GM19468 (cell line): ENCODE measurements at regions not wholly inside any gene's neighbourhood (a gene's known extent, or its start where the extent isn't known, plus 50 kb on each side); places are given as distances from the start of the nearest gene placed in this dataset.
"Not testable (repeated sequence)": the region's sequence is repeated elsewhere in the genome, so short reads cannot be mapped to it uniquely, and the experiment has no call there.

ENCODE experiments used
- ATAC-seq: cut with Tn5 transposase; IDR thresholded peaks from one replicate; pipeline ENCODE4 v1.9.1; 2021; ENCODE audit warnings: mild to moderate bottlenecking, moderate library complexity, moderate number of reproducible peaks; ENCODE audit not compliant: unreplicated experiment; ENCODE audit errors: extremely low read depth

DNA sequence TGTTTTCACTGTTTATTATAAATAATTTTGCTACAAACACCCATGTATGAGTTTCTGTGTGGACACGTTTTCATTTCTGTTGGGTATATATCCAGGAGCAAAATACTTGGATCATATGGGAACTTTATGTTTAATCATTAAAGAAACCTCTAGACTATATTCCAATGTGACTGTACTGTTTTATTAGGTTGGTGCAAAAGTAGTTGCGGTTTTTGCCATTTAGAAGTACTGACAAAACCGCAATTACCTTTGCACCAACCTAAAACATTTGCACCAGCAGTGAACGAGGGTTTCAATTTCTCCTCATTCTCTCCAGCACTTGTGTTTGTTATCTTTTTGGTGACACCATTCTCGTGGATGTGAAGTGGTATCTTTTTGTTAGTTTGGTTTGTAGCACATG, 565.0 kb downstream of the TRIML1 start:
- no peak for ATAC-seq

DNA sequence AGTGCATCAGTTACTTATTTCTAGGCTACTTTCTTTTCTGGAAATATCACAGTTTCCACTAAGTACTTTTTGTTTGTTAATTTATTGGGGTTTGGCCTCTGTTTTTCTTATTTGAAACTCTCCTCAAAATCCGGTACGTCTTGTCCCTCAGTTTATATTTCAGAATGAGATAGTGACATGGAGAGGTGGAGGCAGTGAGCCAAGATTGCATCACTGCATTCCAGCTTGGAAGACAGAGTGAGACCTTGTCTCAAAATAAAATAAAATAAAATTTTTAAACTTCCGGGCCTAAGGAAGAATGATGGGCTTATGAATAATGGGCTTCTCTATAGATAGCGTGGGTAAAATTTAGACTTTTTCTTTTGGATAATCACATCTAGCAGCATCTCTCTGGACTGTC, 567.8 kb downstream of the TRIML1 start:
- ATAC-seq, result no peak

DNA sequence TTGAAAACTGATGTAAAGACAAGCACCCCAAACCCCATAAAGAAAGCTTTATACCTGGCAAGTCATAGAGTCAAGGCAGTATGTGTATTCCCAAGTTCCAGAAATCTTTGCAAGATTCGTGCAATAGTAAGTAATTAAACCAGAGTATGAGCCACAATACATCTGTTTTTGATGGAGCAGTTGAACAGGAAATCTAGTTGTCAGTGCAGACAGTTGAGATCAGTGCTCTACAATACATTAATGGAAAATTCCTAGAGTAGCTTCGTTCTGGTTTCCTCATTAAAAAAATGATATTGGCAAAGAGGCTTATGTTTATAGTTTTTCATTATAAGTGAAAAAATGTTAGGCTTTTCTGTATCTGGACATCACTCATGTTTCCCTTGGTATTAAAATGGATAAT, 575.3 kb downstream of the TRIML1 start:
- no peak for ATAC-seq

- no peak for ATAC-seq
Measured at GRCh38 chr4:188714907-188715306, 575.7 kb downstream of the TRIML1 start.

- no peak for ATAC-seq
Measured at GRCh38 chr4:188717661-188718060, 578.4 kb downstream of the TRIML1 start.

DNA sequence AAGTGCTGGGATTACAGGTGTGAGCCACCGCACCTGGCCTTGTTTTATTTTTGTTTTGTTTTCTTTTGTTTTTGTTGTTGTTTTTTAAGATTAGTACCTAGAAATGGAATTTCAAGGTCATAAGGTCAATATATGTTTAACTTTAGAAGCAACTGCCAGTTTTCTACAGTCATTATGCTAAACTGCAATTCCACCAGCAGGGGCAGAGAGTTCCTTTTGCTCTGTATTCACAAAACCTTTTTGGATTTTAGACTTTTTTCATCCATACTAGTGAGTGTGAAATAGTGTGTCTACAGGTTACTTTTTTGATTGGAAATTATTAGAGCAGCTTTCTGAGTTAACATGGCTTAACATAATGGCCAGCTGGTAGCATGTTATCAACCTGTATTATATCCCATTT, 580.6 kb downstream of the TRIML1 start:
- no peak for ATAC-seq

- ATAC-seq, result no peak
Measured at GRCh38 chr4:188722911-188723310, 583.7 kb downstream of the TRIML1 start.

- ATAC-seq, result no peak
Measured at GRCh38 chr4:188727746-188728145, 588.5 kb downstream of the TRIML1 start.

DNA sequence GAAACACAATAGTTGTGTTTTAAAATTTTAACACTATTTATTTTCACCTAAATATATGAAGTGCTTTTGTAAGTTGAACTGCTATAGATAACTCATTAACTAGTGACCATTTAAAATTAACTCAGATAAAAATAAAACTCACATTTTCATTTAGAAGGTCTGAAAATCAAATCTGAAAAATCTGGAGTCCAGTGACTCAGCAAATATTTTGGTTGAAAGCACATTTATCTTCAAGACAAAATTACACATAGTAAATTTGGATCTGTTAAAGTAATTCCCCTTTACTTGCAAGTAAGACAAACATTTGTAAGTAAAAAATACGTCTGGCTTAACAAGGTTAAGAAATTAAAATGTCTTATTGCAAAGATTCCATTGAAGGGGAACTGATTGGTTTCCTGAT, 589.1 kb downstream of the TRIML1 start:
- ATAC-seq, result no peak

- no peak for ATAC-seq
Measured at GRCh38 chr4:188732131-188732530, 592.9 kb downstream of the TRIML1 start.

DNA sequence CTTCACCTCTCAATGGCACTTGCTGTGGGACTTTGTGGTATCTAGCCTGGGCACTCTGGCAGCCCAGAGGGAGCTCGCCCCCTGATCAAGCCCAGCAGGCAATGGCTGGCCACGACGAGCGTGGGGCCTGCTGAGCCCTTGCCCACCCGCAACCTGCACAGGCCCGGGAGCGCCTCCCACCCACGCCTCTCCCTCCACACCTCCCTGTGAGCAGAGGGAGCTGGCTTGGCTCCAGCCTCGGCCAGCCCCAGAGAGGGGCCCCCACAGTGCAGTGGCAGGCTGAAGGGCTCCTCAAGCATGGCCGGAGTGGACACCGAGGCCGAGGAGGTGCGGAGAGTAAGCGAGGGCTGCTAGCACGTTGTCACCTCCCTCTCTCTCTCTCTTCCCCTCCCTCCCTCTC, 595.8 kb downstream of the TRIML1 start:
- ATAC-seq, result no peak

DNA sequence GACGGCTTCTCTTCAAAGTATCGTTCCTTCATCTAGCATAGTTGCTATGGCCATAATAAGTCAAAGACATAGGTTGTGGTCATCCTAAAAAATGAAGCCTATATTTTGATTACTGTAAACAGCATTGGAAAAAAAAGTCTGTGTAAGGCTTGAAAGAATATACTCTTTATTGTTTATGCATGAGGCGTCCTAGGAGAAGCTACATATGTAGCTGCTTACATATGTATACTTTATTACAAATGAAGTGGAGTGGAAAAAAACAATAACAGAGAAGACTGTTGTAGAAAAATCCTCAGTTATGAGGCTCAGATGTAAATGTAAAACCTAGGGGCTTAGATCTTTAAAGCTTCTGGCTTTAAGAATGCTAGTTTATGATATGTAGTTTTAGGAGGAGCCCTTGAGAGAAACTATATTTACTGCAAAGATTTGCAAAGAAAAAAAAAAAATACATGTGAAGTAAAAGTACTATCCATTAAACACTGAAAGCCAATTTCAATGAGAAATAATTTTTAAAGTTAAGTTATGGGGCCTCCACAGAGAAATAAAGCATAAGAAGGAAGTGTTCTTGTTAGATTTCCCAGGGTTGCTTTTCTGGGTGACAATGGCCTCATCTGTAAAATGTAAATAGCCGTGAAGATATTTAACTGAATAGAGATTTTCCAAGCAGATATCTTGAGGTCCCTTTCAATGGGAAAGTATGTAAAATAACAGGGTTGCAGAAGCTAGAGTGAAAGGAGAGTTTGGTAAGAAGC, 598.2 kb downstream of the TRIML1 start:
- ATAC-seq, result no peak

GRCh38 chr4:188738290-188738689, 599.0 kb downstream of the TRIML1 start:
- ATAC-seq, result not testable (repeated sequence)

DNA sequence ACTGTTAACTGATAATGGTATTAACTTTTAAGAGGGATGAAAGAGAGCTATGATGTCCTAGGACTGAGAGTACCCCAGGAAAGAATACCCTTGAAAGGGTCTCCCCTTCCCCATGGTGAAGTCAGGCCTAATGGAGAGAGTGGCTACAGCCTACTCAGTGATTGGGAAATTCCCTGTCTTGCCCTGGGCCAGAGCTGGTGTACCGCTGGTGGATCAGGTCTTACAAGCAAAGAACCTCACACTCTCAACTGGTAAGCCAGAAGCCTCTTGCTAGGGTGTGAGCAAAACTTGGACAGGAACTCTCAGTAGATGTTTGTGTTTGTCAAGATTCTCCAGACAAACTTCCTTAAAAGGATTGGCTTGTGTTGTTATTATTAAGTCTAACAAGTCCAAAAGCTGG, 600.9 kb downstream of the TRIML1 start:
- not testable (repeated sequence) for ATAC-seq

- not testable (repeated sequence) for ATAC-seq
Measured at GRCh38 chr4:188740791-188741190, 601.5 kb downstream of the TRIML1 start.

DNA sequence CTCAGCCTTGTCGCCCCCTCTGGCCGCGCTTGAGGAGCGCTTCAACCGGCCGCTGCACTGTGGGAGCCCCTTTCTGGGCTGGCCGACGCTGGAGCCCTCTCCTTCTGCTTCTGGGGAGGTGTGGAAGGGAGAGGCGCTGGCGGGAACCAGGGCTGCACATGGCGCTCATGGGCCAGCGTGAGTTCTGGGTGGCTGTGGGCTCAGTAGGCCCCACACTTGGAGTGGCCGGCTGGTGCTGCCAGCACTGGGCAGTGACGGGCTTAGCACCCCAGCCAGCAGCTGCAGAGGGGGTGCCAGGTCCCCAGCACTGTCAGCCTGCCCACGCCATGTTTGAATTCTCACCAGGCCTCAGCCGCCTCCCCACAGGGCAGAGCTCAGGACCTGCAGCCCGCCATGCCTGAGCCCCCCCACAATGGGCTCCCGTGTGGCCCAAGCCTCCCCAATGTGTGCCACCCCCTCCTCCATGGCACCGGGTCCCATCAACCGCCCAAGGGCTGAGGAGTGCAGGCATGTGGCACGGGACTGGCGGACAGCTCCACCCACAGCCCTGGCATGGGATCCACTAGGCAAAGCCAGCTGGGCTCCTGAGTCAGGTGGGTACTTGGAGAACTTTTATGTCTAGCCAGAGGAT, 615.2 kb downstream of the TRIML1 start:
- no peak for ATAC-seq

DNA sequence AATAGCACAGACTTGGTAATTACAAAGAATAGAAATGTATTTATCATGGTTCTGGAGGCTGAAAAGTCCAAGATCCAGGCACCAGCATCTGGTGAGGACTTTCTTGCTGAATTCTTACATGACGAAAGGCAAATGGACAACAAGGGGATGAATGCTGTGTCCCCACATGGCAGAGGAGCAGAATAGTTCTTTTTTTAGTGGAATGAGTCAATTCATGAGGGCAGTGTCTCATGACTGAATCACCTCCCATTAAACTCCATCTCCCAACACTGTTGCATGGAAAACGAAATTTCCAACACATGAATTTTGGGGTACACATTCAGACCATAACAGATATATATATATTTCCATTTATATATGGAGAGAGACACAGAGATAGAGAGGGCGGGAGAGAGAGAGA, 628.3 kb downstream of the TRIML1 start:
- no peak for ATAC-seq

DNA sequence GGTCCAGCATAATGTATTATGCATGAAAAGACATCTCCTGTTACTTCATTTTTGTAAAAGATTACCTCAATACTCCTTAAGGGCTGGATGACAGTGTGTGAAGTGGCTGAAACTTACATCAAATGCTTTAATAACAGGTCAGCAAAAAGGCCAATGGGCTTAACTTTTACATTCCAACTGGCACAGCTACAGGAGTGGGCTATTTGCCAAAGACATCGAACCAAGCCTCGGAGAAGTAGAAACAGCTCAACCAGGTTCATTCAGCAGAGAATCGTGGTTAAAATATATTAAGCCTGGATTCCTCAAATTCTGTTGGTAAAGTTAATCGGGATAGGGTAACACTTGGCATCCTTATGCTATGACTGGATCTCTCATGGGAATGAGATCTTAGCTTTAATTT, 639.7 kb downstream of the TRIML1 start:
- ATAC-seq, result no peak

GRCh38 chr4:188779581-188779980, 640.3 kb downstream of the TRIML1 start:
- ATAC-seq, result no peak

DNA sequence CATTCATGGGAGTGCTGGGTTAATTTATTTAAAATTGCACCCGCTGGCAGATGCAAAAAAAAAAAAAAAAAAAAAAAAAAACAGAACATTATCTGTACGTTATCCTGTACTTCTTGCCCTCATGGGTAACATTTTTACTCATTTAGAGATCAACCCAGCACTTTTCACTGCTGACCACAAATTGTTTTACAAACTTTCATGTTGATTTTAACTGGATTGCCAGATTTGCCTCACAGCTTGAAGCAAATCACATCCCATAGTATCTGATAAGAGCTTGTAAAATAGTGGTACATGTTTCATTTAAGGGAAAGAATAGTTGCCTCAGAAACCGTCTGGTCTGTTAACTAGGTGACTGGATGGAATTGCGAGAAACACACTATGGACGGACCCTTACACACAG, 640.8 kb downstream of the TRIML1 start:
- no peak for ATAC-seq

DNA sequence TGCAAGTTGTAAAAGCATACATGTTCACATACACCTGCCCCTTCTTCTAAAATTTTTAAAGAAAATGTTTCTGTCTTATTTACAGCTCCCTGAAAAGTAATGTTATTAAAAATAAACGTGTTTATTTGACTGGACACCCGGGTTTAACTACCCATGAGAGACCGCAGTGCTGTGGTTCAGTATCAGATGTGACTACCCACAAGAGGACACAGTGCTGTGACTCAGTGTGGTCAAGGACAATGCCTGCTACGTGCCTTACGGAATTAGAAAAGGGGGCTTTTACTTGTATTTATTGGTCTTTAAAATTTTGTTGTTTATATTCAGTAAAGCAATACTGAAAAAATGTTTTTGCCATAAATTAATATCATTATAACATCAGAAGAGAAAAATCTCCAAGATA, 641.4 kb downstream of the TRIML1 start:
- no peak for ATAC-seq

DNA sequence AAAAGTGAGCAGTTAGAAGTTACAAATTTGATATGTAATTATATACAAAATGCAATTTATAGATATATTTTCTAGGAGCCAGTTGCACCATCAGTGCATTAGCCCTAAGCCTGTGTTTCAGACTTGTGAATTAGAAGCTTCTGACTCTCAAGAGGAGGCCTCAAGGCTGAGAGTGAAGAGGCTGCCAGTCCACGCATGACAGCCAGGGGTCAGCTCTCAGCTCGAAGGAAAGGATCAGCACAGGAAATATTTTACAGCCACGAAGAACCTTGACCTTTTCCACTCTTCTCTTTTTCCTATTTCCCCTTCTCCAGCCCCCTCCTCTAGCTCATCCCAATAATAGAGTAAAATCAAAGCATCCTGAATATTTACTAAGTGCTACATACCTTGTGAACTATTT, 642.4 kb downstream of the TRIML1 start:
- ATAC-seq, result no peak
